ENCODE measurements at regions not wholly inside any gene's neighbourhood (a gene's known extent, or its start where the extent isn't known, plus 50 kb on each side); places are given as distances from the start of the nearest gene placed in this dataset.

DNA sequence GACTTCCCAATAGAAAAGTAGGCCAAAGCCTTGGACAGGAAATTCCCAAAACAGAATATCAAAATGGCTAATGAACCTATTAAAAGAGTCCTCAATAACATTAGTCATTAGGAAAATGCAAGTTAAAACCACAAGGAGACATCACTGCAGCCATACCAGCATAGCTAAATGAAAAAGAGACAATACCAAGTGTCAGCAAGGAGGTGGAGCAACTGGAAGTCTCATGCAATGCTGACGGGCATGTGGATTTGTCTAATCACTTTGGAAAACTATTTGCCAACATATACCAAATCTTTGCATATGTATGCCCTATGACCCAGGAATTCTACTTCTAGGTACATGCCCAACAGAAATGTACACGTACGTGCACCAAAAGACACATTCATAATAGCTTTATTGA is 60.5 kb upstream of the PLEKHG3 start:
- Histone ChIP-seq H3K4me1 (ENCODE audit: control insufficient read depth, extremely low read depth, insufficient read depth, low read length) (no peaks in the 10 kb centered on the region), H3K27me3 (ENCODE audit: control insufficient read depth in 2 of 2, insufficient read depth in 2 of 2, low read length in 2 of 2) (peaks cover 15 to 18% of the 10 kb centered on the region in 2 experiments), H3K9ac (replicated peaks; ENCODE audit: extremely low read depth, insufficient read depth, low read length) (no peak overlapping the region), H3K79me2 (ENCODE audit: control insufficient read depth, insufficient read depth, low read length) (no peaks in the 10 kb centered on the region), H2AFZ (ENCODE audit: low read depth, low read length) (no peak overlapping the region), H3K27ac (ENCODE audit: insufficient read depth, low read depth, low read length) (no peak overlapping the region), H3K4me2 (ENCODE audit: insufficient read depth, low read length) (no peak overlapping the region), H3K9me3 (replicated peaks; ENCODE audit: control insufficient read depth, insufficient read depth, low read length) (no peaks in the 10 kb centered on the region), H3K4me3 (replicated peaks in 1 of 3; ENCODE audit: insufficient read depth in 1 of 3, low read depth in 1 of 3, low read length in 3 of 3) (no peak overlapping the region), H3K36me3 (ENCODE audit: control insufficient read depth in 2 of 2, extremely low read depth in 1 of 2, insufficient read depth in 2 of 2, low read length in 2 of 2) (no peaks in the 10 kb centered on the region), H3K9me1 (replicated peaks; ENCODE audit: control insufficient read depth, extremely low read depth, insufficient read depth, low read length) (no peaks in the 10 kb centered on the region), H4K20me1 (replicated peaks; ENCODE audit: control insufficient read depth, extremely low read depth, insufficient read depth, low read length) (no peaks in the 10 kb centered on the region)
- ChIA-PET POLR2A (no interaction called here), CTCF (no interaction called here)
- FAIRE-seq: no peak
- DNase-seq (ENCODE audit: low read depth, low spot score): no peak
- TF ChIP-seq JUN (IDR thresholded peaks at IDR 0.05; ENCODE audit: borderline replicate concordance, insufficient read depth, insufficient read length, low read depth): no peak
- dilution Hi-C loops (cut with MboI; ENCODE audit: extremely low pct_ligation_motif_present, low sequenced_read_pairs) (no loop called here), intact Hi-C loops (cut with micrococcal nuclease) (no loop called here)
- BruUV-seq (replicated peaks): no TSS peak

DNA sequence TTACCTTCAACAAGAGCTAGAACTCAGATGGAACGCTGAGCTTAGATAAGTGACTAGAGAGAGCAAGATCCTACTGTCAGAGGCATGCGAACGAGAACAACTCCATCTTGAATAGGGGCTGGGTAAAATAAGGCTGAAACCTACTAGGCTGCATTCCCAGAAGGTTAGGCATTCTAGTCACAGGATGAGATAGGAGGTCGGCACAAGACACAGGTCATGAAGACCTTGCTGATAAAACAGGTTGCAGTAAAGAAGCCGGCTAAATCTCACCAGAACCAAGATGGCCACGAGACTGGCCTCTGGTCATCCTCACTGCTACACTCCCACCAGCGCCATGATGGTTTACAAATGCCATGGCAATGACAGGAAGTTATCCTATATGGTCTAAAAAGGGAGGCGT is 59.6 kb upstream of the PLEKHG3 start:
- H3K4me1 ChIP-seq (ENCODE audit: control insufficient read depth, extremely low read depth, insufficient read depth, low read length): no peaks in the 10 kb centered on the region
- H3K9me3 ChIP-seq (replicated peaks; ENCODE audit: control insufficient read depth, insufficient read depth, low read length): no peaks in the 10 kb centered on the region
- no peaks in the 10 kb centered on the region for H4K20me1 ChIP-seq (replicated peaks; ENCODE audit: control insufficient read depth, extremely low read depth, insufficient read depth, low read length)
- H3K4me2 ChIP-seq (ENCODE audit: insufficient read depth, low read length): no peak overlapping the region
- H3K9ac ChIP-seq (replicated peaks; ENCODE audit: extremely low read depth, insufficient read depth, low read length): no peak overlapping the region
- TF ChIP-seq FOS (IDR thresholded peaks at IDR 0.05; ENCODE audit: borderline replicate concordance, insufficient read depth, low read length) (no peak), POLR2AphosphoS5 (IDR thresholded peaks at IDR 0.05; ENCODE audit: insufficient read depth, low read depth, low read length) (no peak), EZH2 (IDR thresholded peaks at IDR 0.05; ENCODE audit: borderline replicate concordance, low read depth, low read length, severe bottlenecking) (no peak), GATA2 (IDR thresholded peaks at IDR 0.05; ENCODE audit: insufficient read depth, insufficient read length, low read depth, low read length) (no peak), MYC (IDR thresholded peaks at IDR 0.05; ENCODE audit: low read depth, low read length) (no peak), POLR2A (IDR thresholded peaks at IDR 0.05; ENCODE audit: low read depth, low read length) (no peak), JUN (IDR thresholded peaks at IDR 0.05; ENCODE audit: borderline replicate concordance, insufficient read depth, insufficient read length, low read depth) (no peak)
- TF ChIP-seq, protein P1, sequence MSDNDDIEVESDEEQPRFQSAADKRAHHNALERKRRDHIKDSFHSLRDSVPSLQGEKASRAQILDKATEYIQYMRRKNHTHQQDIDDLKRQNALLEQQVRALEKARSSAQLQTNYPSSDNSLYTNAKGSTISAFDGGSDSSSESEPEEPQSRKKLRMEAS (IDR thresholded peaks at IDR 0.05; ENCODE audit: insufficient read depth, insufficient read length): no peak
- TF ChIP-seq, protein P2, sequence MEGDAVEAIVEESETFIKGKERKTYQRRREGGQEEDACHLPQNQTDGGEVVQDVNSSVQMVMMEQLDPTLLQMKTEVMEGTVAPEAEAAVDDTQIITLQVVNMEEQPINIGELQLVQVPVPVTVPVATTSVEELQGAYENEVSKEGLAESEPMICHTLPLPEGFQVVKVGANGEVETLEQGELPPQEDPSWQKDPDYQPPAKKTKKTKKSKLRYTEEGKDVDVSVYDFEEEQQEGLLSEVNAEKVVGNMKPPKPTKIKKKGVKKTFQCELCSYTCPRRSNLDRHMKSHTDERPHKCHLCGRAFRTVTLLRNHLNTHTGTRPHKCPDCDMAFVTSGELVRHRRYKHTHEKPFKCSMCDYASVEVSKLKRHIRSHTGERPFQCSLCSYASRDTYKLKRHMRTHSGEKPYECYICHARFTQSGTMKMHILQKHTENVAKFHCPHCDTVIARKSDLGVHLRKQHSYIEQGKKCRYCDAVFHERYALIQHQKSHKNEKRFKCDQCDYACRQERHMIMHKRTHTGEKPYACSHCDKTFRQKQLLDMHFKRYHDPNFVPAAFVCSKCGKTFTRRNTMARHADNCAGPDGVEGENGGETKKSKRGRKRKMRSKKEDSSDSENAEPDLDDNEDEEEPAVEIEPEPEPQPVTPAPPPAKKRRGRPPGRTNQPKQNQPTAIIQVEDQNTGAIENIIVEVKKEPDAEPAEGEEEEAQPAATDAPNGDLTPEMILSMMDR (IDR thresholded peaks at IDR 0.05; ENCODE audit: extremely low read depth in 1 of 2, insufficient read depth in 1 of 2, low read depth in 1 of 2, low read length in 2 of 2): no peak
- H3K27me3 ChIP-seq (ENCODE audit: control insufficient read depth in 2 of 2, insufficient read depth in 2 of 2, low read length in 2 of 2): peaks cover 15 to 18% of the 10 kb centered on the region in 2 experiments
- H3K9me1 ChIP-seq (replicated peaks; ENCODE audit: control insufficient read depth, extremely low read depth, insufficient read depth, low read length): no peaks in the 10 kb centered on the region
- POLR2A ChIA-PET: no interaction called here
- no peaks in the 10 kb centered on the region for H3K36me3 ChIP-seq (ENCODE audit: control insufficient read depth in 2 of 2, extremely low read depth in 1 of 2, insufficient read depth in 2 of 2, low read length in 2 of 2)
- no peak overlapping the region for H2AFZ ChIP-seq (ENCODE audit: low read depth, low read length)
- no peak overlapping the region for H3K27ac ChIP-seq (ENCODE audit: insufficient read depth, low read depth, low read length)
- FAIRE-seq (no peak), DNase-seq (ENCODE audit: low read depth, low spot score) (no peak)
- dilution Hi-C loops (cut with MboI; ENCODE audit: extremely low pct_ligation_motif_present, low sequenced_read_pairs): no loop called here
- CTCF ChIA-PET: interaction anchor here (1.4 kb wide), 1 partner anchor 8 kb away, joined by 3 read pairs; no protein-coding TSS in a partner anchor
- BruUV-seq (replicated peaks): no TSS peak
- no peaks in the 10 kb centered on the region for H3K79me2 ChIP-seq (ENCODE audit: control insufficient read depth, insufficient read depth, low read length)
- intact Hi-C loops (cut with micrococcal nuclease): no loop called here
- no peak overlapping the region for H3K4me3 ChIP-seq (replicated peaks in 1 of 3; ENCODE audit: insufficient read depth in 1 of 3, low read depth in 1 of 3, low read length in 3 of 3)

Measured in endothelial cell of umbilical vein (primary cell).